Activated B cell treated with CpG ODN at 0.5 μM for 24 hours (primary cell): ENCODE measurements at regions not wholly inside any gene's neighbourhood (a gene's known extent, or its start where the extent isn't known, plus 50 kb on each side); places are given as distances from the start of the nearest gene placed in this dataset.

ENCODE experiments used
- ATAC-seq: fragments of 200-7000 bp; cut with Tn5 transposase; one replicate; pipeline ENCODE4 v1.10.0; 2021; ENCODE audit warnings: low read depth, mild to moderate bottlenecking, moderate library complexity
- CTCF ChIA-PET: fragments of 350-600 bp; sonication (Branson Sonifier 250); formaldehyde crosslinking; loops from one replicate; lab custom pipeline; 2021; ENCODE audit warnings: antibody characterized with exemption; lab: Charles Lee
- POLR2A ChIA-PET: fragments of 350-600 bp; sonication (Branson Sonifier 250); formaldehyde crosslinking; loops from one replicate; lab custom pipeline; 2021; ENCODE audit warnings: antibody characterized with exemption; lab: Charles Lee
- DNase-seq: peaks from one replicate; pipeline ENCODE4 v3.0.0; 2022
- H3K27ac Mint-ChIP-seq: one replicate; pipeline ENCODE4 v1.8.0; 2020; ENCODE audit warnings: mixed read lengths
- H3K27me3 Mint-ChIP-seq: one replicate; pipeline ENCODE4 v1.8.0; 2021; ENCODE audit warnings: mixed read lengths
- H3K36me3 Mint-ChIP-seq: one replicate; pipeline ENCODE4 v1.8.0; 2021; ENCODE audit warnings: low read depth, mixed read lengths
- H3K4me1 Mint-ChIP-seq: one replicate; pipeline ENCODE4 v1.8.0; 2021; ENCODE audit warnings: mixed read lengths
- H3K4me3 Mint-ChIP-seq: one replicate; pipeline ENCODE4 v1.8.0; 2020; ENCODE audit warnings: mild to moderate bottlenecking, mixed read lengths
- H3K9me3 Mint-ChIP-seq: one replicate; pipeline ENCODE4 v1.8.0; 2020; ENCODE audit warnings: mixed read lengths
- CTCF ChIP-seq: fragments of 200-600 bp; IDR thresholded peaks from one replicate; pipeline ENCODE4 v1.8.0; 2022; ENCODE audit warnings: antibody characterized with exemption, mild to moderate bottlenecking
- intact Hi-C: fragments of 100-400 bp; cut with micrococcal nuclease; formaldehyde crosslinking; loops from one replicate; pipeline ENCODE4 v1.15.1; 2024

- intact Hi-C loops: no loop called here
- no peak for DNase-seq
- H3K9me3 Mint-ChIP-seq: no peaks in the 10 kb centered on the region
- ChIA-PET CTCF (no interaction called here), POLR2A (no interaction called here)
- no peak for ATAC-seq
- TF ChIP-seq CTCF: no peak
- peaks cover 10% of the 10 kb centered on the region for H3K27me3 Mint-ChIP-seq
- H3K4me1 Mint-ChIP-seq: no peaks in the 10 kb centered on the region
- no peak overlapping the region for H3K27ac Mint-ChIP-seq
- no peak overlapping the region for H3K4me3 Mint-ChIP-seq
- no peaks in the 10 kb centered on the region for H3K36me3 Mint-ChIP-seq
Observed at GRCh38 chr16:9309844-9310243, 218.4 kb downstream of the HAPSTR1 start.

DNA sequence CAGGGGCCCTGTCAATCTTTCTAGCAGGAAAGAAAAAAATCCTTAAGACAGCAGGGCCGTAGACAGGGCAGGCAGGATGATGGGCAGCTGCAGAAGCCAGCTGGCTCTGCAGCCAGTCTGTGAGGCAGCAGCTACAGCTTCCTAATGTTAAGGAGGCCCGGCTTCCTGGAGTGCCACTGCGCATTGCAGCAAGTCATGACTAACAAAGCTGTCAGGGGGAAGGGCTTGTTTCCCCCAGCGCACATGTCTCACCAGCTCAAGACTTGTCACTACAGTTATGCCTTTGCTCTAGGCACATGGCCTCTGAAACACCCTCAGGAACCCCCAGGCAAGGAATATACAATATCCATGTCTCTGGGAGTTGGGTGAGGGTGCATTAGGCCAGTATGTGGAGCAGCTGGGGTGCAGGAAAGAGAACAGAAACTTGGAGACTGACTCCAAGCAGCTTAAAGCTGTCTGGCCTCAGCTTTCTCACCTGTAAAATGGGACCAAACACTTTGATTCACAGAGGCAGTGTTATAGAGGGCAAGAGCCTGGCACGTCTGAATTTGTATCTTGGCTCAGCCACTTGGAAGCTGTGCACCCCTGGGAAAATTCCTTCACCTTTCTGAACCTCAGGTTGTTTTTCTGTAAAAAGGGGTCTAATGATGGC, 220.0 kb downstream of the HAPSTR1 start:
- Mint-ChIP-seq H3K27me3 (peaks cover 5% of the 10 kb centered on the region), H3K4me3 (no peak overlapping the region), H3K9me3 (no peaks in the 10 kb centered on the region), H3K4me1 (no peaks in the 10 kb centered on the region), H3K36me3 (no peaks in the 10 kb centered on the region), H3K27ac (no peak overlapping the region)
- ChIA-PET CTCF (no interaction called here), POLR2A (no interaction called here)
- DNase-seq: no peak
- TF ChIP-seq CTCF: no peak
- no peak for ATAC-seq
- intact Hi-C loops: no loop called here

- Mint-ChIP-seq H3K27me3 (no peaks in the 10 kb centered on the region), H3K36me3 (no peaks in the 10 kb centered on the region), H3K9me3 (no peaks in the 10 kb centered on the region), H3K4me1 (no peaks in the 10 kb centered on the region), H3K27ac (no peak overlapping the region), H3K4me3 (no peak overlapping the region)
- DNase-seq (no peak), ATAC-seq (no peak)
- ChIA-PET CTCF (no interaction called here), POLR2A (no interaction called here)
- TF ChIP-seq CTCF: no peak
- intact Hi-C loops: no loop called here
Observed at GRCh38 chr16:9316008-9316407, 224.6 kb downstream of the HAPSTR1 start.

- H3K4me1 Mint-ChIP-seq: no peaks in the 10 kb centered on the region
- no peak overlapping the region for H3K4me3 Mint-ChIP-seq
- intact Hi-C loops: no loop called here
- no peaks in the 10 kb centered on the region for H3K36me3 Mint-ChIP-seq
- no peak for TF ChIP-seq CTCF
- ATAC-seq (no peak), DNase-seq (no peak)
- no peak overlapping the region for H3K27ac Mint-ChIP-seq
- POLR2A ChIA-PET: no interaction called here
- no peaks in the 10 kb centered on the region for H3K27me3 Mint-ChIP-seq
- CTCF ChIA-PET: no interaction called here
- H3K9me3 Mint-ChIP-seq: no peaks in the 10 kb centered on the region
Observed at GRCh38 chr16:9316615-9317014, 225.2 kb downstream of the HAPSTR1 start.

DNA sequence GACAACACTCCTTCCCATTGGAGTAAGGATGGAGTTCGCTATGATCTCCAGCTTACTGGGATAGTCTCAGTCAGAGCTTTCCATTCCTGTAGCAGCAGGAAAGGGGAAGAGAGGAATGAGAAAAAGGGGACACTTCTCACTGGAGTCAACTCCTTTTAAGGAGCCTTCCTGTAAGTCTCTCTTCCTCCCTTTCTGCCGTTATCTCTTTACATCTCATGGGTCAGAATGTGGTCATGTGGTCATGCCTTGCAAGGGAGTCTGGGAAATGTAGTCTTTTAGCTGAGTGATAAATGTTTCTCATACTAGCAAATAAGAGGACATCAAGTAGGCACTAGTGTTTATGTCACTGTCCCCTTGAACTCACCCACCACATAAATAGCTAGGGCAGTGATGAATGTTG, 227.3 kb downstream of the HAPSTR1 start:
- TF ChIP-seq CTCF: no peak
- Mint-ChIP-seq H3K9me3 (no peaks in the 10 kb centered on the region), H3K36me3 (no peaks in the 10 kb centered on the region), H3K27me3 (no peaks in the 10 kb centered on the region), H3K4me1 (no peaks in the 10 kb centered on the region), H3K4me3 (no peak overlapping the region), H3K27ac (no peak overlapping the region)
- intact Hi-C loops: no loop called here
- ChIA-PET CTCF (no interaction called here), POLR2A (no interaction called here)
- DNase-seq (no peak), ATAC-seq (no peak)
